Stimulated activated naive CD4-positive, alpha-beta T cell (primary cell): ENCODE measurements at regions not wholly inside any gene's neighbourhood (a gene's known extent, or its start where the extent isn't known, plus 50 kb on each side); places are given as distances from the start of the nearest gene placed in this dataset.

Experiments
- DNase-seq, 6 experiments: peaks; one replicate each; lab custom pipeline; 2025; lab: John Stamatoyannopoulos, UW

DNA sequence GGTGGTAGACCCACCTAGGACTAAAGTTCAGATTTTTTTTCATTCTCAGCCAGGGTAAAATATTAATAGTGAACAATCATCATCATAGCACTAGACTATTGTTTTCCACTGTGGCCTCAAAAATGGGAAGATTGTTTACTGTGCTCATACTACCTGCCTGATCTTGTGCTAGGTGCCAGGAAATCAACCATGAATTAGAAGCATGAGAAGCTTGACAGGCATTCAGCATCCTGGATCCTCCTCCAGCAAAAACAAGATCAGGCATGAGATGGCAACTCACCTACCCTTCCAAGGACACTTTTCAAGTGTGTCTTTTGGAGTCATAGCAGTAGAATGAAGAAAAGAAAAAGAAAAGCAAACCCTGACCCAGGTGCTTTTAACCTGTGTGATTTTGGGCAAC lies 174.2 kb downstream of the CYLD start:
- DNase-seq, result no peak

DNA sequence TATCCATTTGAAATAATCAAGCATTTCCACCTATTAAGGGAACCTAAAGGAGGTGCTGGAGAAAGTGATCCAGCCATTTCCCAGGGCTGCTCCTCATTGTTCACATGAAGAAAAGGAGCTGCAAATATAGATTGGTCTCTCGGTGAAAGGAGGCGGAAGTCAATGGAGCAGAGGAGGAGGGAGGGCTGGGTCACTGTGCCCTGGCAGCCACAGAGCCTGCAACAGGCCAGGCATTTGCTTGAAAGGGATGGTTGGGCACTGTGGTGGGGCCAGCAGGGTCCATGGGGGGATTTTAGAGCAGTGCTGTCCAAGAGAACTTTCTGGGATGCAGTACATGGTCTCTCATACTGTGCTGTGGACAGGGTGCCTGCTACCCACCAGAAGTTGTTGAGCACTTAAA lies 173.2 kb downstream of the CYLD start:
- DNase-seq, result no peak

DNA sequence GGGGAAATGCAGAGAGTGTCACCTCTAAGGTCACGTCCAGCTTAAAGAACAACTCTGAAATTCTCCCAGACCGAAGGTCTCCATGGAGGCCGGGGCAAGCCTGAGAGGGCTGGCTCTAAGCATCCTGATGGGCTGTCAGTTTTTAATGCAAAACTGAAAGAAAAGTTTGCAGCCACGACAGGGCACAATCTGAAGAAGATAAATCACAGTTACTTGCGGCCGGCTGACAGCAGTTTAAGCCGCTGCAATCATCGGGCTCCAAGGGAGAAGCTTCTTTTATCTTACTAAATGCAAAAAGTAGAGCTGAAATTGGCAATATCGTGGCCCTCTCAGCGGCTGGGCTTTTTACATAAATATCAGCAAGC lies 168.8 kb downstream of the CYLD start:
- DNase-seq, result no peak

DNA sequence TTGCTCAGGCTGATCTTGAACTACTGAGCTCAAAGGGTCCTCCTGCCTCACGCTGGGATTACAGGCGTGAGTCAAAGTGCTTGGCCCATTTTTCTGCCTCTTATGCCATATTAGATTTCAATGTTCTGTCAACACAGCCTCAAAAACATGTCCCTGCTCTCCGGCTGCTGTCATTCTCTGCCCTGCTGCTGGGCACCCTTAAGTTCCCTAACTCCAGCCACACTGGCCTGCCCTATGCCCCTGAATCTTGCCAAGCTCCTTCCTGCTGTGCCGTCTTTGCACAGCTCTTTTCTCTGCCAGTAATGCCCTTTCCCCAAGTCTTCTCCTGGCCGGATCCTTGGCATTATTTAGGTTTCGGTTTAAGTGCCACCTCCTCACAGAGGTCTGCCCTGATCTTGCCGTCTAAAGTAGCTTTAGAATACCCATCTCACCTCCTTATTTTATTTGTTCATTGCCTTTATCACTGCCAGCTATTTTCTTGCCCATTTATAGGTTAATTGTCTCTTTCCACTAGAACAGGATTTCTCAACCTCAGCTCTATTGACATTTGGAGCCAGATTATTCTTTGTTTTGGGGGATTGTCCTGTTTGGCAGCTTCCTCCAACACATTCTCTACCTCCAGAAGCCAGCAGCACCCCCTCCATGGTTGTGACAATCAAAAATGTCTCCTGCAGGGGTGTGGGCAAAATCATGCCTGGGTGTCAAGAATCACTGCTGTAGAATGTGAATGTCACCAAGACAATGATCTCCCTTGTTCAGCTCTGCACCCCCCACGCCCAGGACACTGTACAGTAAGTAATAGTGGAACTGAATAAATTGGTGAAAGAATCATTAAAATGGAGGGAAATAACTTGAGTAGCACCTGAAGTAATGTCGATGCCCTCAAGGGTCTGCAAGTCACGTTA lies 168.2 kb downstream of the CYLD start:
- no peak for DNase-seq

DNA sequence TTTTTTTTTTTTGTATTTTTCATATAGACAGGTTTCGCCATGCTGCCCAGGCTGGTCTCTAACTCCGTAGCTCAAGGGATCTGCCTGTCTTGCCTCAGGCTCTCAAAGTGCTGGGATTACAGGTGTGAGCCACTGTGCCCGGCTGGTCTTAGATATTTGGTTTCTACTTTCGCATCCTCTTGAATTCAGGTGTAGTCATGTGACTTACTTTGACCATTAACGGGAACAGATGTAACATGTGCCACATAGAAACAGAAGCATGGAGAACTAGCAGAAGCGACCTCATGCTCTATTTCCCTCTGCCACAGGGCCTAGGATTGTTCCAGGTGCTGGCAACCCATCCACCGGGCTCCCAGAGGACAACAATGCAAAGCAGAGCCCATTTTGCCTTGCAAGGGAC lies 166.6 kb downstream of the CYLD start:
- DNase-seq, result no peak

DNA sequence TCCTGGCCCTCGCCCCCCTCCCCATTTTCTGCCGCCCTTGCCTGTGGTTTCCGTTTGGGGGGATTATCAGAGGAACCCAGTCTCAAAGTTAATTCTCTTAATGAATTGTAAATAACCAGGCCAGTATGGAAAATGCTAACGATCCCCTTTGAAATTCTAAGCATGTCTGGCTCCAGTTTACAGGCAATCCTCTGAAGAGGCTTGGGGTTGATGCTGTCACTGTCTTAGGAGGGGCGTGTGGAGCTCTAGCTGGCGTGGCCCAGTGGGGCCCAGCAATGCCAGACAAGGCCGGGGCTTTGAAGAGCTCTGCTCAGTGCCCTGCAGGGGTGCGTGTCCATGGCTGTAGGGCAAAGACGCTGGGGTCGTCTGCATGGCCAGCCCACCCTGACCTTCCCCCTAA lies 164.6 kb downstream of the CYLD start:
- no peak for DNase-seq

DNA sequence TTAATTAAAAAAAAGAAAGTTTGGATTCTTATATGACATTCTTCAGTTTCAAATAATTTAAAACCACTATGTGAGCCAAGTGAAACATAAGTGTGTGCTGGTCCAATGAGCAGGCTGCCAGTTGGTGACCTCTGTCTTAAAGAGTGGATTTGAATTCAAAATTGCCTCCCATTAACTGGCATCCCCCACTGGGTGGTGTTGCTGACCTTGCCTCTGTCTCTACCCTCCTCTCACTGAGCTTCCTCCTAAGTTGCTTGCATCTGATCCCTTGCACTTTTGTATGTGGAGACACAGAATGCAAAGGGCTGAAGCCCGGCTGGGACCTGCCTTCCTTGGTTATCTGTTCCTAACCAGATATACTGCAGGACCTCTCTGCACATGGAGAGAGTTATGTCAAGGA lies 160.6 kb downstream of the CYLD start:
- DNase-seq, result no peak

DNA sequence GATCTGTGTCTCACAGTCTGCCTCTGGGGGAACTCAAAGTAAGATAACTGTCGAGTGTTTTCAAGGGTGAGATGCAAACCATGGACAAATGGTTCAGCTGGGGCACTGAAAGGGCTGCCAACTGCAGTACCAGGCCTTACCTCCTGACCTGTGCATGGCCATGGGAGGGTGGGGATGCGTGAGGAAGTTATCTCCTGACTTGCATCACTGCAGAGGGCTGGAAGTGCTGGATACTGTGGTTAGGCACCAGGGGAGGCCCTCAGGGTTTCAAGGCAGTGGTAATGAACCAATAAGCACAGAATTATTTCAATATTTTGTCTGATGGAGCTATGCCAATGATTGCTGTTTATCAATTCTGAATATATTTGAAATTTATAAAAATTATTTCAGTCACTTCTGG lies 159.2 kb downstream of the CYLD start:
- DNase-seq, result no peak

DNA sequence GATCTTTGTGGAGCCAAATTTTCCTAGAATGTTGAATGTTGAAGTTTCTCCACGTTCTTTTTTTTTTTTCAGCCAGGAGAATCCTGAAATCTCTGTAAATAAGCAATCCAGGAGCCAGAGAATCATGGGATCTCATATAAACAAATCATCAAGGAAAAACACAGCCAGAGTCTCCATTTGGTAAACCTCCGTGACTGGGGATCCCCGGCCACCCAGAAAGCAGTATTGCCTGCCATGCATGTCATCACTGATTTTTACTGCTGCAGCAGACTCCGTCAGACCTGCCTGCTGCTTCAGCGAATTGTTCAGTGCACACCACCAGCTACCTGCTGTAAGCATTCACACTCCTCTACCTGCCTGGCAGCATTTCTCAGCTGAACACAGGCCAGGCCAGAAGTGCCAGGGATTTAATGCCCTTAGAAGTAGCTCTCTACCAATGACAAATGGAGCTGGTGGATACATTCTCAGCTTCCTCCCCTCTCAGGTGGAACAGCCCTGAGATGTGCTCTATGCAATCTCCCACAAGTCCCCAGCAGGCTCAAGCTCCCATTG lies 158.6 kb downstream of the CYLD start:
- no peak for DNase-seq

DNA sequence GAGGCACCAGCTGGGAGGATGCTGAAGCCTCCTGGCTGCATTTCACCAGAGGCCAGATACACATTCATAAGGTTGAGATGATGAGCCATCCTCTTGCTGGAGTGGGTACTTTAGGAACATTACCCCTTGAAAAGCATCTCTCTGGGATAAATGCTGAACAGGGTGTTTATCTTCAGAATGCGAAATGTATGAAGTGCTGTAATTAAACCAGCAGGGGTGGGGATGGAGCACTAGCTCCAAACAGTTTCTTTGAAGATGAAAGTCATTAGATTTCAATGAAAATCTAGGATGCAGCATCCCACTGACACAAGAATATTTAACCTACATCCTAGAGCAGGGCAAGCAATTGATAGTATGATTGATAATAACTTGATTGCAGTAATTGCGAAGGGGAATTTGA lies 158.1 kb downstream of the CYLD start:
- DNase-seq, result no peak

DNA sequence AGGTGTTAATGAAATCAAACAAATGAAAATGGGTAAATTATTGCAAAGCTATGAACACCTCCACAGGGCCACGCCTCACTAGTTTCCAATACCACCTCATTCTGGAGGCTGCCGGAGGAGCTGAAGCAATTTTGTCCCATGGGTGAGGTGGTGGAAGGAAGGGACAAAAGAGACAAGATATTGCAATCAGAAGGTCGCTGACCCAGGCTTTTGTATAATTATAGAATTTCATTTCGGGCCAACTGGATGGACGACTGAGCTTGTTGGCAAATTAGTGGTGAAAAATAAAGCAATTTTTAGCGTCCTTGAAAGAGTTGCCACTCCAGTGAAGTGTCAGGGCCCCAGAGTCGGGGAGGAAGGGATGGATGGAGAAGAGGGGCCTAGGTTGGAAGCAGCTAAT lies 147.9 kb downstream of the CYLD start:
- no peak for DNase-seq

DNA sequence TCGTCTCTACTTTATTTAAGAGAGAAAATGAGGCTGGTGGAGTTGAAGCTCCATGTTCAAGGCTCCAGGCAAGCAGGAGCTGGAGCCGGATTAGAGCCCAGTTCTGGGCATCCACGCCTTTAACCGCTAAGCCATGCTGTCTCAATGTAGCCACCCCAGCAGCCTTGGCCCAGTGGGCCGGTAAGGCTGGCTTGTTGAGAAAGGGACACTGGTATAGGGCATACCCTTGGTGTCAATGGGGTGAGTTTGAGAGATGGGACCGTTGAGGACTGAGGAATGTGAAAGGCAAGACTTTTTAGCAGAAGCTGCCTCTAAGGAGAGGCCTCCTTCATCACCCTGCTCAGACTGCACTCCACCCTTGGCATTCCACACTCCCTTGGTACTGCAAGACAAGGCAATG lies 147.4 kb downstream of the CYLD start:
- DNase-seq, result no peak

DNA sequence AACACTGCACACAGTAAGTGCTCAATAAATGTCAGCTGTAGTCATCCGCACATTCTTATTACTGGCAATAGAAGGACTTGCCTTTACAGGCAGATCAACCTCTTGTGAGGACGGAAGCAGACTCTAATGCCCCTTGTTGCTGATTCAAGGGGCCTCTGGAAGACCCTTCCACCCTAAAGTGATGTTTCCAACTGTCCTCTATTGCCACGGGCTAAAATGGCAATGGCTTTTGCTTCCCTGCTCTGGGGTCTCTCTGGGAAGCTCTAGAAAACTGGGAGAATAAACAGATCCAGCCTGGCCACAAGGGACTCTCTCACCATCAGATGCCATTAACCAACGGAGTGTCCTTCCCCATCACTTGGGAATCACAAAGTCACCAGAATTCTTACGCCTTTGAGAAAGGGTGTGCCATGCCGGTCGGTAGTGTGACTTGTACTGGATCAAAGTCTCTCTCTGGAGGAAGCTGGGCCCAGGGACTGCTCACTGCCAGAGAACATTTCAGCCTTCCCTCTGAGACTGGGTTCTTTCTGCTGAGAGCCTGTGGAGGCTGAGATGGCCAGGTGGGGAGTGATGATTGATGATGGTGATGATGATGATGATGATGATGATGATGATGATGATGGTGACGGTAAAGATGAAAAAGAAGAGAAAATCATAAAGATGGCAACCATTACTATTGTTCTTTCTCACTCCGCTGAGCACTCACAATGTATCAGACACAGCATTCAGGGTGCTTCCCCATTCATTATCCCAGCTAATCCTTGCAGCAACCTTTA lies 146.8 kb downstream of the CYLD start:
- DNase-seq, result no peak

DNA sequence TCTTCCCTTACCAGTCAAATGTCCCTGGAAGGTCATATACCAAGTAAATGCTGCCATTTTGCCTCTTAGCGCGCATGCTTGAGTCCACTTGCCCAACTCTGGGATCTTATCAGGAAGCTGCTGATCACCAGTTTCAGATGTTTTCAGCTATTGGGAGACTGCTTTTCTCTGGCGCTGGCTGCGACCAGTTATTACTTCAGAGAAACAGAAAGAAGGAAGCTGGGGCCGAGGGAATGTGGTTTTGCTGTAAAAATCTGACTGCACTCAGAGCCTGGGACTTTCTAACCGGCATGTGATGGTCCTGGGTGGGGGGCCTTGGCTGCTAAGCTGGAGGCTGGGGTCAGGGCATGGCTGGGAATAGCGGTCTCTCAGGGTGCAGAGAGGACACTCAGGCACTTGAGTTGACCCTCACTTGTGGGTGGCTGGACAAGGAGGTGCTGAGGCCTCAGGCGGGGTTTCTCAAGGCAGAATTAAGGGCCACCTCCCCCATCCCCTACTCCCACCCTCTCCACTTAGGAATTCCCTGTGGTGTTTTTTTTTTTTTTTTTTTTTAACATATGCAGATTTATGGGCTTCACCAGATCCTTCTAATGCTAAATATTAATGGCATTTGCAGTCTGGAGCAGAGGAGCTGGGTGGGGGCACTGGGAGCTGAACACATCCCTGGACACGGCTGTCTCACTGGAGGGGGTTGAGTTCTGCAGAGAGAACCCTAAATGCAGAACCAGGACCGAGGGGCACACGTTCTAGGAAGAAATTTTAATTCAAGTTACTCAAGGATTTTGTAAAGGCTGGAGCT lies 145.8 kb downstream of the CYLD start:
- no peak for DNase-seq

DNA sequence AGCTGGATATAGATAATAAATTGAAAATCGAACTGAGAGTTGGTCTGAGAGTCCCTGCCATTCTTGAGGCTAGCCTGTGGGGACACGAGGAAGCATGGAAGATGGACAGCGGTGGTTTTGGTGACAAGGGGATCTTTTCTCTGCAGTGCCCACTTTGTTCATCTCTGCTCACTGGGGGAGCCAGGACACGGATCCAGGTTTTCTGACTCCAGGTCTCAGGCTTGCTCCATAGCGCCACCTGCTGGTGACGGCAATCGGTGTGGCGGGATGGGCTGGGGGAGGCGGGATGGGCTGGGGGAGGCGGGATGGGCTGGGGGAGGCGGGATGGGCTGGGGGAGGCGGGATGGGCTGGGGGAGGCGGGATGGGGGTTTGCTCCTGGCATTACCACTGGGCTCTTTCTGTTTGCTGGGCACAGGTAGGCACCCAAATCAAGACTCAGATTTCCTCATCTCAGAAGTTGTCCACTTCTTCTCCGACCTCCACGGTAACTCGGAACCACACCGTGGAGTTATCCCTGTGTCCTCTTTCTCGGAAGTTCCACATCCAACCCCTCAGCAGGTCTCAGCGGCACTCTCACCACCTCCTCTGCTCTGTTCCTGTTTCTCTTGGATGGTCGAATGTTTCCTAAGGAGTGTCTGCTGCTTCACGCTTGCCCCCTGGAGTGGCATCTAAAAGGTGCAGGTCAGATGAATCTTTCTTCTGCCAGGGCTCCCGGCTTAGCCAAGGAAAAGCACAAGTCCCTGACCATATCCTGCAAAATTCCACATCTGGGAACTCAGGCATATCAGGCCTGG lies 142.4 kb downstream of the CYLD start:
- peak in 1 of 6 experiments; percentile 2 for DNase-seq

DNA sequence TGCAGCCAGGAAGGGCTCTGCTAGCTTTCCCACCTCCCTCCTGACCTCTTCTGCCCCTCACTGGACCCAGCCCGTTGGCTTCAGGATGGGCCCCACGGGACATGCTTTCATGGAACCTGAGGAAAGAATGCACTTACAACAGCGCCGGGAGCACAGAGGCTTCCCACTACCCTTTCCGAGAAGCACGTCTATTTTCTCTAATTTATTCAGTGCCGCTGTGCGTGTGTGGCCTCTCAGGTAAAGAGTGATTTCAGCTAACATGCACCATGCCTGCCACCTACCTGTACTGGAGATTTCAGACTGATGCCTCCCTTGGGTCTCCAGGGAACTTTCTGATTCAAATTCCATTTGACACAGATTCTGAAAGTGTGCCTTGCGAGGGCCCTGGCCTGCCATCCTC lies 140.1 kb downstream of the CYLD start:
- DNase-seq, result no peak

DNA sequence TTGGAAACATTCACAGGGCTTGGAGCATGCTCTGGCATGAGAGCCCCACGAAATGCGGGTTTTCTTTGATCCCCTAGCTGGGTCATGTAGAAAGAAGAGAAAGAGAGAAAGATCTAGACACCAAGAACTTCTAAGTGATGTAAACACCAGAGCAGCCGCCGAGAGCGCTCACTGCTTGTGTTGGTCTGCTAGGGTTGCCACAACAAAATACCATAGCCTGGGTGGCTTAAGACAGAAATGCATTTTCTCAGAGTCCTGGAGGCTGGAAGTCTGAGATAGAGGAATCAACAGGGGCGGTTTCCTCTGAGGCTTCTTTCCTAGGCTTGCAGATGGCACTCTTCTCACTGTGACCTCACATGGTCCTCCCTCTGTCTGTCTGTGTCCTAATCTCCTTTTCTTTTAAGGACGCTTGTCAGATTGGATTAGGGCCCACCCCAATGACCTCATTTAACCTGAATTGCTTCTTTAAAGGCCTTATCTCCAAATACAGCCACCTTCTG lies 139.5 kb downstream of the CYLD start:
- no peak for DNase-seq

DNA sequence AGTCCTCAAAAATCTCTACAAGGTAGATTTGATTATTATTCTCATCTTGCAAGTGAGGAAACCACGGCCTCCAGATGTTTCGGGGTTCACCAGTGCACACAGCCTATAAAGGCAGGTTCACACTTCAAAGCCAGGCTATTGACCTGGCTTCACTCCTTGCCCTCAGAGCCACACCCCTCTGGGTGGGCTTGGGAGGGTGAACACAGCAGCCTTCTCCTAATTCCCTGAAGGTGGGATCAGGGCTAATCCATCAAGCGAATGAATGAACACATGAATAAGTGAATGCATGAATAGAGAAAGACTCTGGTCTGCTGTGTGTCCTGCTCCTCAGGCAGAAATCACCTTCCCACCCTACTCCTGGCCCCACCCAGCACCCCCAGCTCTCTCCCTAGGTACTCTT lies 139.0 kb downstream of the CYLD start:
- no peak for DNase-seq

DNA sequence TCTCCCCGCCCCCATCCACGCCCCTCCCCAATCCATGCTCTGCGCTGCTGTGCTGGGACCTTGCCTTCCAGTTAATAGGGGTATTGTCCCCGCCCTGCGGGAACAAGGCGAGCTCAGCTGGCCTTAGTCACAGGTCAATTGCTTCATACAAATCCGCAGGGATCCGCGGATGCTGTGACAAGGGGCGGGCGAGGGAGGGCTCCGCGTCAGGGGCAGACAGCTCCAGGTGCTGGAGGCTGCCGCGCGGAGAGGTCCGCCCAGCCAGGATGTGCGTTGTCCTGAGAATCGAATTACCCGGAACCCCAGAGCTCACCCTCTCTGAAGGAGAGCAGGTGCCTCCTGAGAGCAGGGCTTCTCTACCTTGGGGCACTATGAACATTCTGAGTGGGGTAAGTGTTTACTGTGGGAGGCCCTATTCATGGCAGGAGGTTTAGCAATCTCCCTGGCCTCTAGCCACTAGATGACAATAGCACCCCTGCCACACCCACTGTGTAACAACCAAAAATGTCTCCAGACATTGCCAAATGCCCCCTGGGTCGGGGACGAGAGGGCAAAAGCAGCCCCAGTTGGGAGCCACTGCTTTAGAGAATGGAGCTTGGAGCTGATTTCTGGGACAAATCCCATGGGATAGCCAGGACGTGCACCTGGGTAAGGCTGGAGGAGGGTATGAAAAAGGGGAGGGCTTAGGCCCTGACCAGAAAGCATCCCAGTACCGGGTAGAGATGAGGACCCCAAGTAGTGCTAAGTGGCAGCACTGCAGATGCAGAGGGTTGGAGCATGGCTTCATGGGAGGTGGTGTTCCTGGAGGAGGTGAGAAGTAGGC lies 138.2 kb downstream of the CYLD start:
- no peak for DNase-seq

DNA sequence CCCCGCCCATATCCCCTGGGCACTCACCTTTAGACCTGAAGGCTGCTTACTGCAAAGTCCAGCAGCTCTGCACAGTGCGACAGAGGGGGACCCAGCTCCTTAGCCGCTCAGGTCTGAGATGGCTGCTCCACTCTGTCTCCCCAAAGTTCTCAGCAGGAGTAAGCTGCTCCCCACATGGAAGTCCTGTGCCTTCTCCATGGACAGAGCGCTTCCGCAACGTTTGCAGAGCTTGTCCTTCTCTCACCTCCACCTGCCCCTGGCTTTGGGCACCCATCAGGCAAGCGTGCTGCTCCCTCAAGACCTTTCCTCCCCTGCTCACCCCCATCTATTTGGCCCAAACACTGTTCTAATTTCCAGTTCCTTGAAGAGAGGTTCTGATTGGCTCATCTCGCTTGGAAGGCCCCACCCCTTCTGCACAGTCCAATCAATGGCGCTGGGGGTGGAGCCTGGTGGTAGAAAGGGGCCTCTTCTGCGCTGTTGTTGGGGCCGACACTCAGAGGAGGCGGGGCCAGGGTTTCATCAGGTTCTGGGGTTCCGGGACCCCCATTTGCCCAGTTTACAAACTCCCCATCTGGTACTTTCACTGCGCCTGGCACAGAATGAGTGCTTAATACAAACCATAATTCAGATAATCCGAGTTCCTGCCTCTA lies 137.2 kb downstream of the CYLD start:
- DNase-seq, result no peak
